CD4-positive, alpha-beta memory T cell (primary cell): ENCODE measurements at regions not wholly inside any gene's neighbourhood (a gene's known extent, or its start where the extent isn't known, plus 50 kb on each side); places are given as distances from the start of the nearest gene placed in this dataset.
A peak's percentile ranks its signal among the peaks of the same experiment; 100 is the strongest.
"Not testable (repeated sequence)": the region's sequence is repeated elsewhere in the genome, so short reads cannot be mapped to it uniquely, and the experiment has no call there.

ENCODE experiments used
- CTCF ChIA-PET: fragments of 350-600 bp; sonication (Branson Sonifier 250); formaldehyde crosslinking; loops from one replicate; lab custom pipeline; 2021; ENCODE audit warnings: inconsistent platforms; ENCODE audit not compliant: partially characterized antibody; lab: Charles Lee
- POLR2A ChIA-PET: fragments of 350-600 bp; sonication (Branson Sonifier 250); formaldehyde crosslinking; loops from one replicate; lab custom pipeline; 2021; ENCODE audit not compliant: partially characterized antibody; lab: Charles Lee
- DNase-seq, 5 donors: peaks; one replicate each; pipeline versions ENCODE4 v3.0.0 to v3.0.0-alpha.2; 2020 to 2022; ENCODE audit warnings: mixed read lengths in 1 of 5
- H3K27ac ChIP-seq: one replicate; pipeline ENCODE4 v1.7.0; 2013; ENCODE audit warnings: low read depth, low read length
- H3K27me3 ChIP-seq: 2 replicates; pipeline ENCODE4 v1.7.0; 2013; ENCODE audit warnings: mild to moderate bottlenecking, low read length, moderate library complexity; ENCODE audit not compliant: insufficient read depth
- H3K36me3 ChIP-seq: 2 replicates; pipeline ENCODE4 v1.7.0; 2013; ENCODE audit warnings: mild to moderate bottlenecking, low read length, moderate library complexity; ENCODE audit not compliant: insufficient read depth
- H3K4me1 ChIP-seq: 2 replicates; pipeline ENCODE4 v1.7.0; 2013; ENCODE audit warnings: mild to moderate bottlenecking, low read length, moderate library complexity; ENCODE audit not compliant: insufficient read depth
- H3K4me3 ChIP-seq, 2 donors: one replicate each; pipeline ENCODE4 v1.7.0; 2013; ENCODE audit warnings: low read length in 2 of 2, mild to moderate bottlenecking in 1 of 2
- H3K9me3 ChIP-seq, 2 donors: one replicate each; pipeline ENCODE4 v1.7.0; 2013; ENCODE audit warnings: low read length in 2 of 2, control low read depth in 1 of 2; ENCODE audit not compliant: control insufficient read depth in 1 of 2
- H3K27ac Mint-ChIP-seq, 7 donors: one replicate each; pipeline ENCODE4 v1.8.0; 2020 to 2021; ENCODE audit warnings: mixed read lengths in 7 of 7, mild to moderate bottlenecking in 6 of 7, inconsistent platforms in 3 of 7, moderate library complexity in 3 of 7
- H3K27me3 Mint-ChIP-seq, 2 donors: one replicate each; pipeline ENCODE4 v1.8.0; 2020 to 2021; ENCODE audit warnings: mixed read lengths in 2 of 2
- H3K36me3 Mint-ChIP-seq, 2 donors: one replicate each; pipeline ENCODE4 v1.8.0; 2020 to 2021; ENCODE audit warnings: mixed read lengths in 2 of 2, inconsistent platforms in 1 of 2, mild to moderate bottlenecking in 1 of 2
- H3K4me1 Mint-ChIP-seq, 4 donors: one replicate each; pipeline ENCODE4 v1.8.0; 2020 to 2021; ENCODE audit warnings: mixed read lengths in 4 of 4, mild to moderate bottlenecking in 1 of 4
- H3K4me3 Mint-ChIP-seq, 8 donors: one replicate each; pipeline ENCODE4 v1.8.0; 2020 to 2021; ENCODE audit warnings: mixed read lengths in 8 of 8, mild to moderate bottlenecking in 7 of 8, moderate library complexity in 6 of 8, inconsistent platforms in 3 of 8
- H3K9me3 Mint-ChIP-seq, 8 donors: one replicate each; pipeline ENCODE4 v1.8.0; 2020 to 2021; ENCODE audit warnings: mixed read lengths in 8 of 8, mild to moderate bottlenecking in 5 of 8, inconsistent platforms in 3 of 8, moderate library complexity in 1 of 8
- intact Hi-C: fragments of 100-400 bp; cut with micrococcal nuclease; formaldehyde crosslinking; loops from one replicate; pipeline ENCODE4 v1.15.1; 2023

- Histone ChIP-seq H3K4me1 (peaks cover 58% of the 10 kb centered on the region), H3K27ac (peak overlapping the region; percentile 70), H3K36me3 (no peaks in the 10 kb centered on the region), H3K27me3 (no peaks in the 10 kb centered on the region), H3K4me3 (peak overlapping the region; percentile 28 to 66), H3K9me3 (no peaks in the 10 kb centered on the region)
- ChIA-PET POLR2A (interaction anchor here (0.5 to 3.7 kb wide), 8 partner anchors 9 to 1647 kb away, joined by 3 to 18 read pairs (median 4); no protein-coding TSS in a partner anchor), CTCF (interaction anchor here (1.4 to 5.7 kb wide), 4 partner anchors 13 to 26 kb away, joined by 4 to 67 read pairs (median 21); no protein-coding TSS in a partner anchor)
- intact Hi-C loops: loop anchor here (1.0 to 10.0 kb wide), 4 partner anchors 9 to 1352 kb away; partner anchors contain the start of genes KIF5B and ZNF438
- Mint-ChIP-seq H3K27ac (peak overlapping the region; percentile 93 to 98 (median 96)), H3K36me3 (no peaks in the 10 kb centered on the region), H3K9me3 (no peaks in the 10 kb centered on the region), H3K4me3 (peak overlapping the region; percentile 86 to 92 (median 90)), H3K4me1 (peaks cover 31 to 61% (median 51%) of the 10 kb centered on the region in 4 donors), H3K27me3 (no peaks in the 10 kb centered on the region)
- peak; percentile 44 to 60 (median 58) for DNase-seq
Observed at GRCh38 chr10:30705101-30705624, 75.6 kb upstream of the LYZL2 start.

GRCh38 chr10:30704601-30705100, 75.1 kb upstream of the LYZL2 start:
- CTCF ChIA-PET: interaction anchor here (1.1 to 5.7 kb wide), 5 partner anchors 13 to 26 kb away, joined by 3 to 67 read pairs (median 4); no protein-coding TSS in a partner anchor
- peak overlapping the region; percentile 70 for H3K27ac ChIP-seq
- not testable (repeated sequence) for H3K36me3 ChIP-seq, H3K27me3 ChIP-seq, H3K27me3 Mint-ChIP-seq, H3K9me3 ChIP-seq, H3K9me3 Mint-ChIP-seq, H3K36me3 Mint-ChIP-seq
- peak; percentile 38 to 52 (median 45) for DNase-seq
- intact Hi-C loops: loop anchor here (1.0 to 10.0 kb wide), 7 partner anchors 8 to 1353 kb away; partner anchors contain the start of genes ARHGAP12, KIF5B, ZEB1 and ZNF438
- H3K4me3 ChIP-seq: peak overlapping the region; percentile 28 to 66
- peaks cover 64% of the 10 kb centered on the region for H3K4me1 ChIP-seq
- Mint-ChIP-seq H3K4me3 (peak overlapping the region; percentile 86 to 92 (median 90)), H3K4me1 (peaks cover 34 to 66% (median 56%) of the 10 kb centered on the region in 4 donors), H3K27ac (peak overlapping the region; percentile 93 to 98 (median 96))
- POLR2A ChIA-PET: interaction anchor here (0.5 to 3.7 kb wide), 7 partner anchors 9 to 1648 kb away, joined by 3 to 18 read pairs (median 4); no protein-coding TSS in a partner anchor

- Mint-ChIP-seq H3K36me3 (no peaks in the 10 kb centered on the region), H3K4me1 (peaks cover 38 to 71% (median 59%) of the 10 kb centered on the region in 4 donors), H3K27me3 (no peaks in the 10 kb centered on the region), H3K4me3 (peak overlapping the region; percentile 86 to 92 (median 90)), H3K27ac (peak overlapping the region; percentile 93 to 98 (median 96)), H3K9me3 (no peaks in the 10 kb centered on the region)
- Histone ChIP-seq H3K27me3 (no peaks in the 10 kb centered on the region), H3K36me3 (no peaks in the 10 kb centered on the region), H3K4me3 (peak overlapping the region; percentile 28 to 66), H3K4me1 (peaks cover 69% of the 10 kb centered on the region), H3K9me3 (no peaks in the 10 kb centered on the region), H3K27ac (peak overlapping the region; percentile 70)
- POLR2A ChIA-PET: interaction anchor here (1.0 to 3.7 kb wide), 8 partner anchors 8 to 1648 kb away, joined by 3 to 18 read pairs (median 4); partner anchors contain the start of gene ZNF438
- CTCF ChIA-PET: interaction anchor here (1.1 to 5.7 kb wide), 4 partner anchors 14 to 23 kb away, joined by 3 to 67 read pairs (median 21); no protein-coding TSS in a partner anchor
- DNase-seq: no peak
- intact Hi-C loops: loop anchor here (5.0 to 10.0 kb wide), 4 partner anchors 331 to 1223 kb away; partner anchors contain the start of genes ARHGAP12, ZEB1 and ZNF438
Observed at GRCh38 chr10:30704026-30704600, 74.6 kb upstream of the LYZL2 start.

- intact Hi-C loops: loop anchor here (5.0 to 10.0 kb wide), 4 partner anchors 331 to 1224 kb away; partner anchors contain the start of genes ARHGAP12, ZEB1 and ZNF438
- Histone ChIP-seq H3K4me1 (peaks cover 71% of the 10 kb centered on the region), H3K27ac (peak overlapping the region; percentile 70)
- H3K9me3 Mint-ChIP-seq, H3K36me3 Mint-ChIP-seq, DNase-seq, H3K4me3 ChIP-seq, H3K9me3 ChIP-seq, H3K27me3 Mint-ChIP-seq, H3K36me3 ChIP-seq, H3K27me3 ChIP-seq: not testable (repeated sequence)
- ChIA-PET CTCF (interaction anchor here (1.4 to 5.7 kb wide), 4 partner anchors 9 to 18 kb away, joined by 4 to 67 read pairs (median 21); no protein-coding TSS in a partner anchor), POLR2A (interaction anchor here (0.7 to 3.2 kb wide), 3 partner anchors 15 to 795 kb away, joined by 3 to 15 read pairs (median 3); partner anchors contain the start of gene ZNF438)
- Mint-ChIP-seq H3K4me1 (peaks cover 39 to 75% (median 60%) of the 10 kb centered on the region in 4 donors), H3K4me3 (peak overlapping the region; percentile 19 to 92 (median 90)), H3K27ac (peak overlapping the region; percentile 93 to 98 (median 96))
Observed at GRCh38 chr10:30703446-30703845, 73.9 kb upstream of the LYZL2 start.

GRCh38 chr10:30702860-30703259, 73.3 kb upstream of the LYZL2 start:
- Mint-ChIP-seq H3K36me3 (no peaks in the 10 kb centered on the region), H3K27me3 (no peaks in the 10 kb centered on the region), H3K27ac (peak overlapping the region; percentile 93 to 98 (median 96)), H3K4me3 (peak overlapping the region; percentile 55 to 90 (median 74)), H3K9me3 (no peaks in the 10 kb centered on the region), H3K4me1 (peaks cover 44 to 81% (median 66%) of the 10 kb centered on the region in 4 donors)
- intact Hi-C loops: loop anchor here (5.0 to 10.0 kb wide), 4 partner anchors 332 to 1224 kb away; partner anchors contain the start of genes ARHGAP12, ZEB1 and ZNF438
- peak overlapping the region; percentile 26 for H3K27ac ChIP-seq
- POLR2A ChIA-PET: interaction anchor here (1.6 to 3.2 kb wide), 2 partner anchors 14 to 329 kb away, joined by 3 to 15 read pairs; partner anchors contain the start of gene ZNF438
- no peaks in the 10 kb centered on the region for H3K27me3 ChIP-seq
- no peak for DNase-seq
- no peaks in the 10 kb centered on the region for H3K36me3 ChIP-seq
- H3K4me3 ChIP-seq: no peak overlapping the region
- H3K4me1 ChIP-seq: peaks cover 77% of the 10 kb centered on the region
- CTCF ChIA-PET: interaction anchor here (1.2 to 5.7 kb wide), 4 partner anchors 9 to 49 kb away, joined by 3 to 67 read pairs (median 21); no protein-coding TSS in a partner anchor
- no peaks in the 10 kb centered on the region for H3K9me3 ChIP-seq

GRCh38 chr10:30701451-30702173, 72.1 kb upstream of the LYZL2 start:
- Mint-ChIP-seq H3K4me3 (peak overlapping the region; percentile 78 to 88 (median 84)), H3K27ac (peak overlapping the region; percentile 90 to 98 (median 95)), H3K9me3 (no peaks in the 10 kb centered on the region), H3K27me3 (no peaks in the 10 kb centered on the region), H3K4me1 (peaks cover 53 to 90% (median 77%) of the 10 kb centered on the region in 4 donors), H3K36me3 (no peaks in the 10 kb centered on the region)
- DNase-seq: peak; percentile 75 to 88 (median 78)
- intact Hi-C loops: loop anchor here (5.0 to 10.0 kb wide), 4 partner anchors 333 to 1226 kb away; partner anchors contain the start of genes ARHGAP12, ZEB1 and ZNF438
- Histone ChIP-seq H3K4me1 (peaks cover 89% of the 10 kb centered on the region), H3K4me3 (peak overlapping the region in 1 of 2 donors; percentile 28), H3K27ac (peak overlapping the region; percentile 59), H3K27me3 (no peaks in the 10 kb centered on the region), H3K9me3 (no peaks in the 10 kb centered on the region), H3K36me3 (no peaks in the 10 kb centered on the region)
- ChIA-PET POLR2A (interaction anchor here (1.1 to 3.2 kb wide), 5 partner anchors 12 to 617 kb away, joined by 3 to 15 read pairs (median 3); partner anchors contain the start of gene ZEB1), CTCF (interaction anchor here (0.8 to 5.7 kb wide), 5 partner anchors 9 to 51 kb away, joined by 3 to 67 read pairs (median 6); no protein-coding TSS in a partner anchor)
